Small intestine (tissue), 7 donors: ENCODE measurements at regions not wholly inside any gene's neighbourhood (a gene's known extent, or its start where the extent isn't known, plus 50 kb on each side); places are given as distances from the start of the nearest gene placed in this dataset.

Experiments used
- DNase-seq, 2 donors: peaks; one replicate each; pipeline versions ENCODE4 v3.0.0 to v3.0.0-alpha.2; 2013
- FAIRE-seq: peaks from 2 replicates; lab custom pipeline; 2012; peaks lifted over from hg19 to GRCh38; lab: Jason Lieb, UNC
- H3K27ac ChIP-seq, 3 donors: one replicate each; pipeline ENCODE4 v1.5.1; 2013; ENCODE audit warnings: low read length in 2 of 3, mild to moderate bottlenecking in 2 of 3, control low read depth in 1 of 3, inconsistent platforms in 1 of 3, low read depth in 1 of 3, moderate library complexity in 1 of 3
- H3K27me3 ChIP-seq, 3 donors: one replicate each; pipeline ENCODE4 v1.6.1; 2013; ENCODE audit warnings: low read length in 3 of 3, inconsistent platforms in 1 of 3; ENCODE audit not compliant: control insufficient read depth in 3 of 3, insufficient read depth in 3 of 3
- H3K36me3 ChIP-seq, 3 donors: one replicate each; pipeline ENCODE4 v1.6.1; 2013; ENCODE audit warnings: low read length in 3 of 3, inconsistent platforms in 1 of 3, low read depth in 1 of 3, mild to moderate bottlenecking in 1 of 3, moderate library complexity in 1 of 3; ENCODE audit not compliant: control insufficient read depth in 3 of 3, insufficient read depth in 2 of 3
- H3K4me1 ChIP-seq, 3 donors: one replicate each; pipeline ENCODE4 v1.6.1; 2013; ENCODE audit warnings: low read length in 2 of 3, inconsistent platforms in 1 of 3, low read depth in 1 of 3, mild to moderate bottlenecking in 1 of 3, moderate library complexity in 1 of 3; ENCODE audit not compliant: control insufficient read depth in 3 of 3, insufficient read depth in 2 of 3
- H3K4me3 ChIP-seq, 3 donors: one replicate each; pipeline ENCODE4 v1.5.1; 2013; ENCODE audit warnings: low read length in 3 of 3, control low read depth in 1 of 3, inconsistent platforms in 1 of 3, low read depth in 1 of 3, mild to moderate bottlenecking in 1 of 3, moderate library complexity in 1 of 3
- H3K9me3 ChIP-seq, 2 donors: one replicate each; pipeline ENCODE4 v1.6.1; 2013; ENCODE audit warnings: low read depth in 1 of 2, low read length in 1 of 2; ENCODE audit not compliant: control insufficient read depth in 2 of 2, insufficient read depth in 1 of 2
- WGBS, 3 donors: extraction: QIAGEN DNeasy Blood & Tissue Kit; methylation state at CpG; one replicate each; pipeline ENCODE4 v1.1.7; 2013; 5-methylcytosine and 5-hydroxymethylcytosine counted together
- donor health status: healthy with polysubstance abuse.
- donor health status: control.
- donor health status: control.
- donor health status: Bipolar disorder and iron deficiency.
- donor health status: healthy.

DNA sequence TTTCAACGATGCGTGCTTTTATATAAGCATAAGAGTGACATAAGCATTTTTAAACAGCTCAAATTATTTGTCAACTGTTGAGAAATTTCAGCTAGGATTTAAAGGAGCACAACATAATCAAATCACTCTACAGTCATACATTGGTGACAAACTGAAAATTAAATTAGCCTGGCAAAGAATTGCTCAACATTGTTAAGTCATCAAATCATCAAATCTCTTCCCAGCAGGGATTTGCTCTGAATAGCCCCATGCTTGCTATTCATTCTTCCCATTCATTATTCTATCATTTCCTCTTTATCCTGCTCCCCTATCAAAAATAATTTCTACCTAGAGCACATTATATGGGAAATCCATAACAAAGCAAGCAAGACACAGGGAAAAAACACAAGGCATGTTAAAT is 198.7 kb upstream of the LUZP2 start:
- no peaks in the 10 kb centered on the region for H3K4me1 ChIP-seq
- no peaks in the 10 kb centered on the region for H3K27me3 ChIP-seq
- no peaks in the 10 kb centered on the region for H3K9me3 ChIP-seq
- WGBS, 3 donors, result 70 to 89% (median 71%) methylated on average over 2 of the region's 2 CpGs
- H3K36me3 ChIP-seq, result no peaks in the 10 kb centered on the region
- H3K4me3 ChIP-seq, result no peak overlapping the region
- DNase-seq, result no peak
- no peak overlapping the region for H3K27ac ChIP-seq
- no peak for FAIRE-seq

- no peaks in the 10 kb centered on the region for H3K36me3 ChIP-seq
- H3K4me3 ChIP-seq, result no peak overlapping the region
- FAIRE-seq, result no peak
- no peaks in the 10 kb centered on the region for H3K27me3 ChIP-seq
- H3K9me3 ChIP-seq, result peaks cover 2 to 11% of the 10 kb centered on the region in 2 donors
- H3K27ac ChIP-seq, result no peak overlapping the region
- DNase-seq, result no peak
- 78 to 82% (median 79%) methylated on average over 2 of the region's 2 CpGs for WGBS, 3 donors
- no peaks in the 10 kb centered on the region for H3K4me1 ChIP-seq
These were observed 184.9 kb upstream of the LUZP2 start for GRCh38 chr11:24311974-24312373.

GRCh38 chr11:24312464-24313238 is 184.2 kb upstream of the LUZP2 start:
- WGBS, 3 donors, result 65 to 80% (median 76%) methylated on average over 2 of the region's 2 CpGs
- Histone ChIP-seq H3K4me1 (no peaks in the 10 kb centered on the region), H3K27me3 (no peaks in the 10 kb centered on the region), H3K36me3 (no peaks in the 10 kb centered on the region), H3K9me3 (peaks cover 2 to 11% of the 10 kb centered on the region in 2 donors), H3K4me3 (no peak overlapping the region), H3K27ac (no peak overlapping the region)
- no peak for FAIRE-seq
- no peak for DNase-seq

- no peak for FAIRE-seq
- WGBS, 3 donors, result 71 to 95% (median 83%) methylated on average over 2 of the region's 2 CpGs
These were observed 175.6 kb upstream of the LUZP2 start for GRCh38 chr11:24321229-24321628.

GRCh38 chr11:24324211-24324610 is 172.6 kb upstream of the LUZP2 start:
- Histone ChIP-seq H3K27ac (no peak overlapping the region), H3K27me3 (no peaks in the 10 kb centered on the region), H3K4me3 (no peak overlapping the region), H3K36me3 (no peaks in the 10 kb centered on the region), H3K9me3 (no peaks in the 10 kb centered on the region), H3K4me1 (no peaks in the 10 kb centered on the region)
- no peak for DNase-seq
- no peak for FAIRE-seq

More at GRCh38 chr11:24321229-24321628, 175.6 kb upstream of the LUZP2 start:
- DNase-seq, result no peak
- Histone ChIP-seq H3K4me3 (no peak overlapping the region), H3K27me3 (no peaks in the 10 kb centered on the region), H3K36me3 (no peaks in the 10 kb centered on the region), H3K4me1 (no peaks in the 10 kb centered on the region), H3K27ac (no peak overlapping the region), H3K9me3 (peaks cover 0 to 3% of the 10 kb centered on the region in 2 donors)

DNA sequence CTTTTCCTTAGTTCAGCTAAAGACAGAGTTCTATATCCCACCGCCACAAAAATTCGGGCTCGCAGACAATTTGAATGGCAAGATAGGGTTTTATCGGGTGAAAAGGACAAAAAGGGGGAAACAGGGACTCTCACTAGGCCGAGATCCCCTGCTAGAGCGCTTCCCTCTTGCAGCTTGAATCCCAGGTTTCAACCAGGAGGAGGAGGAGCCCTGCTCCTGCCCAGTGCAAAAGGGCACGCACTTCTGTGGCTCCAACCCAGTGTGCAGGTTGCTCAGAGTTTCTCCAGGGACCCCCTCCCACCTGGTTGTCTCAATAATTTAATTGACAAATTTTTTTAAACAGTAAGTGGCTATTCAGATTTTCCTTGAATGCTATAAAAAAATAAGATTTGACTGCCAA is 152.6 kb upstream of the LUZP2 start:
- DNase-seq, result no peak
- Histone ChIP-seq H3K4me3 (no peak overlapping the region), H3K9me3 (no peaks in the 10 kb centered on the region), H3K27me3 (no peaks in the 10 kb centered on the region), H3K36me3 (no peaks in the 10 kb centered on the region), H3K4me1 (no peaks in the 10 kb centered on the region), H3K27ac (no peak overlapping the region)
- WGBS, 3 donors, result 68 to 75% (median 74%) methylated on average over 7 of the region's 7 CpGs
- no peak for FAIRE-seq

DNA sequence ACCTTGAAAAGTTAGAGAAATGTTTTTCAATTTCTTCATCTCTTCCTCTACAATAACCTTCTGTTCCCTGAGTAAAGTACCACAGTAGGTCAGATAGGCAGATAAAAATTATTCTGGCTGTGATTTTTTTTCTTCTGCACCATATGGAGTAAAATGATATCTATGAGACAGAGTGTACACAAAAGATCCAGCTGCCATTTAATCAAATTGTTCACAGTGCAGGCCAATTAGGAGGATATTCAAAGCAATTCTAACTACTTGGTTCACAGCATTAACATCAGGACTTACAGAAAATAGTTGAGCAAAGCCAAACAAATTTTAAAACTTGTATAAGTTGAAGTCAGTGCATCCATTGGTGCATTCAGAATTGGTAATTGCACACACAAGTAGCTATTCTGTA is 147.9 kb upstream of the LUZP2 start:
- Histone ChIP-seq H3K9me3 (no peaks in the 10 kb centered on the region), H3K27me3 (no peaks in the 10 kb centered on the region), H3K36me3 (no peaks in the 10 kb centered on the region), H3K27ac (no peak overlapping the region), H3K4me1 (no peaks in the 10 kb centered on the region), H3K4me3 (no peak overlapping the region)
- no peak for FAIRE-seq
- no peak for DNase-seq

DNA sequence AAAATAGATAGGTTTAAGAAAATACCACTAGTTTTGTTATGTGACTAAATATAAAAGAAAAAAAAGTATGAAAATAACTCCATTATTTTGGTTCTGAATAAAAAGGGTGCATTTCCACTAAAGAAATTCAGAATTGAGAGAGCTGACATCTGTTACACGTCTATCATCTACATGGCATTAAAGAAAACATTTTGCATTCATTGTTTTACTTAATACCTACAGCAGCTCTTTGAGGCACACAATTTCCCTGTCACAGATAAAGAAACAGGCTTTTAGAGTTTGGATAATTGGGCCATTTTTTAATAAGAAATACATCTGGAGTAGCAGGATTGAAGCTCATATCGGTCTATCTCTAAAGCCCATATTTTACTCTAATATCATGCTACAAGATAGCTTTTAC is 145.7 kb upstream of the LUZP2 start:
- no peak overlapping the region for H3K27ac ChIP-seq
- no peaks in the 10 kb centered on the region for H3K27me3 ChIP-seq
- no peak overlapping the region for H3K4me3 ChIP-seq
- no peak for FAIRE-seq
- no peaks in the 10 kb centered on the region for H3K9me3 ChIP-seq
- 70 to 79% (median 75%) methylated on average over 2 of the region's 2 CpGs for WGBS, 3 donors
- no peaks in the 10 kb centered on the region for H3K36me3 ChIP-seq
- DNase-seq, result no peak
- no peaks in the 10 kb centered on the region for H3K4me1 ChIP-seq

- WGBS, 3 donors, result 50 to 65% (median 57%) methylated on average over 3 of the region's 3 CpGs
- no peak overlapping the region for H3K27ac ChIP-seq
- H3K36me3 ChIP-seq, result no peaks in the 10 kb centered on the region
- peaks cover 0 to 4% of the 10 kb centered on the region in 2 donors for H3K9me3 ChIP-seq
- H3K27me3 ChIP-seq, result no peaks in the 10 kb centered on the region
- DNase-seq, result no peak
- H3K4me3 ChIP-seq, result no peak overlapping the region
- no peak for FAIRE-seq
- H3K4me1 ChIP-seq, result no peaks in the 10 kb centered on the region
These were observed 140.4 kb upstream of the LUZP2 start for GRCh38 chr11:24356501-24356900.
